Stimulated activated naive CD4-positive, alpha-beta T cell (primary cell): ENCODE measurements at regions not wholly inside any gene's neighbourhood (a gene's known extent, or its start where the extent isn't known, plus 50 kb on each side); places are given as distances from the start of the nearest gene placed in this dataset.

ENCODE experiments used
- DNase-seq, 6 experiments: peaks; one replicate each; lab custom pipeline; 2025; lab: John Stamatoyannopoulos, UW

GRCh38 chr7:68642727-68643126 lies 955.5 kb upstream of the AUTS2 start:
- no peak for DNase-seq

GRCh38 chr7:68663392-68663791 lies 934.9 kb upstream of the AUTS2 start:
- no peak for DNase-seq

- DNase-seq = no peak
These were observed 927.2 kb upstream of the AUTS2 start for GRCh38 chr7:68671046-68671445.

DNA sequence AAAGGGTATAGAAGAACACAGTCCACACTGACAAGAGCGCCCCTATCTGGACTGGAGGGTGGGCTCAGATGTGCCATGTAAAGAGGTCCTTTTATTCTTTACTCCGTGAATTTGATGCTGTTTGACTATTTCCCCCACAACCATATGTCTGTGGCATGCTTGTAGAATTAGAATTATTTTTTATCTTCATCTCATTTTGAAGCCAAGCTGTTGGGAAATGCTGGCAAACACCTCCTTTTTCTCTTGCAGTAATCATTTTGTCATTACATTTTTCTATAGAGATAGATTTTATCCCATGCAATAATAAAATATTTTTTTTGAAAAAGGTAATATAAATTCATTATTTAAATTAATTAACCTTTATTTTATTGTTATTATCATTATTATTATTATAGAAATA lies 926.6 kb upstream of the AUTS2 start:
- no peak for DNase-seq

GRCh38 chr7:68674826-68675225 lies 923.4 kb upstream of the AUTS2 start:
- no peak for DNase-seq

- DNase-seq = no peak
These were observed 921.3 kb upstream of the AUTS2 start for GRCh38 chr7:68676813-68677535.

GRCh38 chr7:68678196-68678595 lies 920.1 kb upstream of the AUTS2 start:
- DNase-seq = no peak

DNA sequence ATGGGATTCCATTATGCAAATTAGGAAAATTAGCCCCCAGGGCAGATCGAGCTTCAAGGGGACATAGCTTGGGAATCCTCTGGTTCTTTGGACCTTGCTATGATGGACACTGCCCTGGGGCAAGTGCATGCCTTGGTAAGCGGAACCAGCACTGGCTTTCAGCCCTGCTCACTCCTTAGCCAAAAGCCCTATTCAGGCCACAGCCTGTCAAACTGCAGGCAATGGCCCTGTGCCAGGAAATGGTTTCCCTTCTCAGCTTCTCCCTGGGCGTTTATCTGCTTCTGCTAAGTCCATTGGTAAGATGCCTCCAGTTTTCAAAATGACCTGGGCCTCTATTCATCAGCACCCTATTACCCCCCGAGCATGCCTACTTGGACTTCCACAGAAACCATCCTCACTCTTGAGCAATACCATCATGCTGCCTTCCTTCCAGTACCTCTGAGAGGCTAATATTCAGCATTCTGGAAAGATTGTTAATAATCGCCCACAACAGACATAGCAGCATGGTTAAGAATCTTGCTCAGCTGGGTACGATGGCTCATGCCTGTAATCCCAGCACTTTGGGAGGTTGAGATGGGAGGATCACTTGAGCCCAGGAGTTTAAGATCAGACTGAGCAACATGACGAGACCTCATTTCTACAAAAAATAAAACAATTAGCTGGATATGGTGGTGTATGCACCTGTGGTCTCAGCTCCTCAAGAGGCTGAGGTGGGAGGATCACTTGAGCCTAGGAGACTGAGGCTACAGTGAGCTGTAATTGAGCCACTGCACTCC lies 918.6 kb upstream of the AUTS2 start:
- no peak for DNase-seq

DNA sequence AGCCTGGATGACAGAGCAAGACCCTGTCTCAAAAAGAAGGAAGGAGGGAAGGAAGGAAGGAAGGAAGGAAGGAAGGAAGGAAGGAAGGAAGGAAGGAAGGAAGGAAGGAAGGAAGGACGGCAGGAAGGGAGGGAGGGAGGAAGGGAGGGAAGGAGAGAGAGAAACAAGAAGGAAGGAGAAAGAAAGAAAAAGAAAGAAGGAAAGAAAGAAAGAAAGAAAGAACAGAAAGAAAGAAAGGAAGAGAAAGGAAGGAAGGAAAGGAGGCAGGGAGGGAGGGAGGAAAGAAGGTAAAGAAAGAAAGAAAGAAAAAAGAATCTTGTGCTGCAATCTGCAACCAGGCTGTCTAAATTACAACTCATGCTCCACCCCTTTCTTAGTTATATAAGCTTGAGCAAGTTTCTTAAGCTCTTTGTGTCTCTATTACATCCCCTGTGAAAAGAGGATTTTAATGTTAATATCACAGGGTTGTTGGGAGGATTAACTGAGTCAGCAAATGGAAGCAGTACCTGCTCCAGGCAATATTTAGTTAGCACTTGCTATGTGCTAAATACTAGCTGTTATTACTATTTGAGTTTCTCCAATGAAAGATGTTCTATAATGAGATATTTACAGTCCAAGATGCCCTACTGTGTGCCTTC lies 917.9 kb upstream of the AUTS2 start:
- no peak for DNase-seq

DNA sequence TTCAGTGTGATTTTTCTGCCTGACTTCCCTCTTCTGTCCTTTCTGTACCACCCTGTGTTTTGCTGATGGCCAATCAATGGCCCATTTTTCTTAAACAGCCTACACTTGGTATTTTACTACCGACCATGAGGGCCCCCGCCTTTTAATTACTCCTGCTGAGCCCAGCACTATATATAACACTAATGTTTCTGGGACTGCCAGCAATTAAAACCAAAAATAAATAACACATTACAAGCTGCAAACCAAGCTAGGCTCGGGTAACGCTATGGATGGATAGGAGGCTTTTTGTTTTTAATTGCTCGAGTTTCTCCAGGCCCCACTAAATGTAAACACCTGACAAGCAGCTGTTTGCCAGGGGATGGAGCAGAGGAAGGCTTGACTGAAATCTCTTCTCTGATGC lies 915.4 kb upstream of the AUTS2 start:
- no peak for DNase-seq

DNA sequence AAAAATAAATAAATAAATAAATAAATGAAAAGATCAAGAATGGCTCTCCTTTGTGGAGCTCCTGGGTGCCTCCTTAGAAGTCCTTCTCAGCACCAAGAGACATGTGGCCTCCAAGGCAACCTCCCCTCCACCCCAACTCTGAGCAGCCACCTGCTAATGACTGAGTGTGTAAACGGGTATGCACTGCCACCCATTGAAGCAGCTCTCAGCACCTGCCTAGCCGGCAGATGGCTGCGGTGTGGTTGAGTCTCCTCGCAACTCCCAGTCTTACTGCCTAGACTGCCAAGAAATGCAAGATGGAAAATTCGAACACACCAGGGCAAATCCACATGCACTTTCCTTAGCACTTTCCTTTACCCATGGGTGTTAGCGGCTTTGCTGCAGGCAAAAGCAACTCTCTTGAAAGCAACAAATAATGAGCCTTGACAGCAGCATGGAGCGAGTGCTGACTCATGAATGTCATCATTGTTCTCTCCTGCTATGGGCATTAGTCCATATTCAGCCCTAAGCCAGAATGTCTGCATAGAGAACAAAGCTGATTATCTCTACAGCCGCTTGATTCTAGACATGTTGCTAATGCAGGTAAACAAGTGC lies 913.9 kb upstream of the AUTS2 start:
- DNase-seq = no peak

DNA sequence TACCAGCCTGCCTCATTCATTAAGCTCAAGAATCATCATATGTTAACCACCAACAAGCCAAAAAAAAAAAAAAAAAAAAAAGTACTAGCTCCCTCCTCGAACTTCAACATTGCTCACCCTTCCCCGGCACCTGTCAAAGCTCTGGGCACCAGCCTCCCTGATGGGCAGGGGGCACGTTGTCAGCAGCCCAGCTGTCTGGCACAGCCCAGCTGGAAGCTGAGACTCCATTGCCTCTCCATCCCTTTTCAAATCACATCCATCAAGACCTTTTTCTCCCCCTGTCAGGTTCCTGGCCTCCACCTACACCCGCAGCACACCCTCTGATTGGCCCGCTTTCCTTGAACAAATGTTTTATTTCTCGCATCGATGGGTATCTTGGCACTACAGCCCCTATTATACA lies 913.3 kb upstream of the AUTS2 start:
- DNase-seq = no peak

- no peak for DNase-seq
These were observed 909.7 kb upstream of the AUTS2 start for GRCh38 chr7:68688416-68689086.

GRCh38 chr7:68689087-68689433 lies 909.2 kb upstream of the AUTS2 start:
- no peak for DNase-seq

- no peak for DNase-seq
These were observed 906.7 kb upstream of the AUTS2 start for GRCh38 chr7:68691261-68692216.

DNA sequence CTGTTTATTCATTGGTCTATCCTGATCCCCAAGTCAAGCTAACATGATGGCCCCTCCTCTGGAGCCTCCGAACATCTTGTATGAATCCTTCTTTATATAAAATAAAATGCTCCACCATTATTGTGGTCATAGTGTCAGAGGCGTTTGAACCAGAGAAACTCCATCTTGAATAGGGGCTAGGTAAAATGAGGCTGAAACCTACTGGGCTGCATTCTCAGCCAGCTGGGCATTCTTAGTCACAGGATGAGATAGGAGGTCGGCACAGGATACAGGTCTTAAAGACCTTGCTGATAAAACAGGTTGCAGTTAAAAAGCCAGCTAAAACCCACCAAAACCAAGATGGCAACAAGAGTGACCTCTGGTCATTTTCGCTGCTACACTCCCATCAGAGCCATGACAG lies 905.8 kb upstream of the AUTS2 start:
- DNase-seq = no peak

DNA sequence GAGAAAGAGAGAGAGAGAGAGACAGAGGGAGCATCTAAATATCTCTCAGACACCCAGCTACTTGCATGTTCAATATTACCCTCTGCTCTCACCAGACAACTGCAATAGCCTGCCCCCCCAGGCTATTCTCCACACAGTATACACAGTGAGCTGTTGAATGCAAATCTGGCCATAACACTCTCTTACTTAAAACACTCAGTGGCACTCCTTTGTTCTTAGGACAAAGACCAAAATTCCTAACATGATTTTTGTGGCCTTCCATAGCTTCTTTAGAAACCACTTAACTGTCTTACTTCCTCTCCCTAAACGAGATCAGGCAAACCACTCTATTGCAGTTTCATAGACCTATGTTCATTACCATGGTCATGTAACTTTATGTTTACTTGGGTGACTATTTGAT lies 903.6 kb upstream of the AUTS2 start:
- no peak for DNase-seq

- DNase-seq = no peak
These were observed 900.4 kb upstream of the AUTS2 start for GRCh38 chr7:68697796-68698280.

DNA sequence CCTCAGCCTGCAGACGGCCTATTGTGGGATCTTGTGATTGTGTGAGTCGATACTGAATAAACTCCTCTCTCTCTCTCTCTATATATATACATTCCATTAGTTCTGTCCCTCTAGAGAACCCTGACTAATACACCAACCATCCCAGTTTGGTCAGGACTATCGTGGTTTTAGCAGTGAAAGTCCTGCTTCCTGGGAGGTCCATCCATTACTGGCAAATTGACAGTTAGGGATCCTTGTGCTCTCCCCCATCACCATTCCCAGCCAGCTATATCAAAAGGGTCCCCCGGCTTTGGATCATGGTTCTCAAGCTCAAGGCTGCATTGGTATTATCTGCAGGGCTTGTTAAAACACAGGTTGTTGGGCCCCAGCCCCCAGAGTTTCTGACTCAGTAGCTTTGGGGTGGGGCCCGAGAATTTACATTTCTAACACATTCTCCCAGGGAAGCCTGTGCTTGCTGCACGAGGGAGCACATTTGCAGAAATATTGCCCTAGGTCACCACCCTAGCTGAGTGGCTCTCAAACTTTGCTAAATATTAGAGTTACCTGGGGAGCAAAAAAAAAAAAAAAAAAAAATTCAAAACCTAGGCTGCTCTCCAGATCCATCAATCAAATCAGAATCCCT lies 899.1 kb upstream of the AUTS2 start:
- no peak for DNase-seq

GRCh38 chr7:68700414-68700813 lies 897.9 kb upstream of the AUTS2 start:
- DNase-seq = no peak

- DNase-seq = no peak
These were observed 892.0 kb upstream of the AUTS2 start for GRCh38 chr7:68706291-68706690.
